ACC112 (cell line): ENCODE measurements at regions not wholly inside any gene's neighbourhood (a gene's known extent, or its start where the extent isn't known, plus 50 kb on each side); places are given as distances from the start of the nearest gene placed in this dataset.
"Not testable (repeated sequence)": the region's sequence is repeated elsewhere in the genome, so short reads cannot be mapped to it uniquely, and the experiment has no call there.

Experiments used
- H2AFZ ChIP-seq: fragments of 200-600 bp; sonication (generic); one replicate; pipeline ENCODE4 v1.6.0; 2017; ENCODE audit warnings: antibody characterized with exemption, low read length; ENCODE audit not compliant: unreplicated experiment
- H3K27ac ChIP-seq: fragments of 200-600 bp; sonication (generic); 2 replicates; pipeline ENCODE4 v1.5.1; 2014; ENCODE audit warnings: low read depth, mild to moderate bottlenecking, antibody characterized with exemption, low read length, moderate library complexity
- H3K27me3 ChIP-seq: fragments of 200-600 bp; sonication (generic); 2 replicates; pipeline ENCODE4 v1.6.1; 2014; ENCODE audit warnings: mild to moderate bottlenecking, antibody characterized with exemption, low read length, moderate library complexity, mixed read lengths; ENCODE audit not compliant: insufficient read depth
- H3K36me3 ChIP-seq: fragments of 200-600 bp; sonication (generic); 2 replicates; pipeline ENCODE4 v1.6.1; 2016; ENCODE audit warnings: mild to moderate bottlenecking, antibody characterized with exemption, low read length, moderate library complexity, mixed read lengths; ENCODE audit not compliant: insufficient read depth
- H3K4me1 ChIP-seq: fragments of 200-600 bp; sonication (generic); one replicate; pipeline ENCODE4 v1.6.1; 2016; ENCODE audit warnings: low read length, mixed read lengths; ENCODE audit not compliant: insufficient read depth, unreplicated experiment, control insufficient read depth
- H3K4me3 ChIP-seq: fragments of 200-600 bp; sonication (generic); 2 replicates; pipeline ENCODE4 v1.5.1; 2014; ENCODE audit warnings: mild to moderate bottlenecking, low read depth, low read length
- H3K79me2 ChIP-seq: fragments of 200-600 bp; sonication (generic); one replicate; pipeline ENCODE4 v1.6.0; 2016; ENCODE audit warnings: low read length; ENCODE audit not compliant: control insufficient read depth, unreplicated experiment, insufficient read depth

DNA sequence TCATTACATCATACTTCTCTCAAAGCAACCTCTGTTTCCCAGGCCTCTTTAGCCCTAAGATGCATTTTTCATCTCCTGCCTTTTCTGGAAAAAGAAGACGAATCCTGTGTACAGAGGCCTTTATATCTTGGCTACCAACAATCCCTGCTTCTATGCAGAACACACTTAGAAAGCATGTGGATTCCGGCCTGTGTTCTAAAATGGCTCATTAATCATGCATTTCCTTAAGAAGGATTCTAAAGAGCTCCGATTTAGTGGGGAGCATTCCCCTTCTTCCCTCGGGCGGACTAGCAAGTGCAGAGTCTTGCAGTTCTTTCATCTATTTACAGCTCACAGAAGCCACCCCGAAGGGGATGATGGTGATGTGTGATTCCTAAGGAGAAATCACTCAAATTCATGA is 1212.9 kb downstream of the TYW1 start:
- H2AFZ ChIP-seq, result no peak overlapping the region
- no peaks in the 10 kb centered on the region for H3K27me3 ChIP-seq
- no peaks in the 10 kb centered on the region for H3K79me2 ChIP-seq
- no peak overlapping the region for H3K4me3 ChIP-seq
- no peak overlapping the region for H3K27ac ChIP-seq
- no peaks in the 10 kb centered on the region for H3K36me3 ChIP-seq
- no peaks in the 10 kb centered on the region for H3K4me1 ChIP-seq

- no peak overlapping the region for H3K4me3 ChIP-seq
Measured at GRCh38 chr7:68213838-68214237, 1217.2 kb downstream of the TYW1 start.

GRCh38 chr7:68216051-68216450 is 1219.4 kb downstream of the TYW1 start:
- no peak overlapping the region for H3K27ac ChIP-seq
- H3K79me2 ChIP-seq, result no peaks in the 10 kb centered on the region
- H3K4me1 ChIP-seq, result no peaks in the 10 kb centered on the region
- no peak overlapping the region for H2AFZ ChIP-seq
- no peak overlapping the region for H3K4me3 ChIP-seq
- H3K27me3 ChIP-seq, result no peaks in the 10 kb centered on the region
- no peaks in the 10 kb centered on the region for H3K36me3 ChIP-seq

More at GRCh38 chr7:68213838-68214237, 1217.2 kb downstream of the TYW1 start:
- Histone ChIP-seq H2AFZ (no peak overlapping the region), H3K79me2 (no peaks in the 10 kb centered on the region), H3K27me3 (no peaks in the 10 kb centered on the region), H3K36me3 (no peaks in the 10 kb centered on the region), H3K27ac (no peak overlapping the region), H3K4me1 (no peaks in the 10 kb centered on the region)

GRCh38 chr7:68217426-68217825 is 1220.8 kb downstream of the TYW1 start:
- no peak overlapping the region for H3K4me3 ChIP-seq
- H2AFZ ChIP-seq, result no peak overlapping the region
- H3K4me1 ChIP-seq, result no peaks in the 10 kb centered on the region
- H3K79me2 ChIP-seq, result no peaks in the 10 kb centered on the region
- H3K27me3 ChIP-seq, result no peaks in the 10 kb centered on the region
- no peak overlapping the region for H3K27ac ChIP-seq
- H3K36me3 ChIP-seq, result no peaks in the 10 kb centered on the region

GRCh38 chr7:68218461-68218860 is 1221.8 kb downstream of the TYW1 start:
- Histone ChIP-seq H3K36me3 (no peaks in the 10 kb centered on the region), H2AFZ (no peak overlapping the region), H3K4me1 (no peaks in the 10 kb centered on the region), H3K79me2 (no peaks in the 10 kb centered on the region), H3K27me3 (no peaks in the 10 kb centered on the region), H3K27ac (no peak overlapping the region), H3K4me3 (no peak overlapping the region)

GRCh38 chr7:68222311-68222710 is 1225.7 kb downstream of the TYW1 start:
- no peaks in the 10 kb centered on the region for H3K27me3 ChIP-seq
- no peaks in the 10 kb centered on the region for H3K4me1 ChIP-seq
- no peaks in the 10 kb centered on the region for H3K79me2 ChIP-seq
- H3K4me3 ChIP-seq, result no peak overlapping the region
- no peak overlapping the region for H2AFZ ChIP-seq
- no peaks in the 10 kb centered on the region for H3K36me3 ChIP-seq
- no peak overlapping the region for H3K27ac ChIP-seq

- Histone ChIP-seq H3K36me3 (no peaks in the 10 kb centered on the region), H3K79me2 (no peaks in the 10 kb centered on the region), H3K27ac (no peak overlapping the region), H3K4me1 (no peaks in the 10 kb centered on the region), H2AFZ (no peak overlapping the region), H3K27me3 (no peaks in the 10 kb centered on the region), H3K4me3 (no peak overlapping the region)
Measured at GRCh38 chr7:68224041-68224741, 1227.6 kb downstream of the TYW1 start.

- not testable (repeated sequence) for H2AFZ ChIP-seq
Measured at GRCh38 chr7:68231011-68231410, 1234.4 kb downstream of the TYW1 start.

DNA sequence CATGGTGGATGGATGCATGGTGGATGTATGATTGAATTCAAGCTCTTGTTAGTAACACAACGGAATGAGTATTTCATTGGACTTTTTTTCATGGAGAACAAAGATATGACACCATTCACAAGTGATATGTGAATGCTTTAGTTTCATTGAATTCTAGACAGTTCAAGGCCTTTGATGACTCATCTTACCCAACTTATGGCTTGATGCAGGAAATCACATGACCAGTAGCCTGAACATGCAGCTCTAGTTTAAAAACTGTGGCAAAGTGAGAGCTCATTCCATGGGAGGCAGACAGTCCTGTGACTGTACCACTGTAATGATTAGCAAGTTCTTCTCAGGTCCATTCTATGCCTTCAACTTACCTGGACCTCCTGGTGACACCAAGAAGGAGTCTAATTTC is 1239.3 kb downstream of the TYW1 start:
- H3K27ac ChIP-seq, result no peak overlapping the region
- no peaks in the 10 kb centered on the region for H3K79me2 ChIP-seq
- no peak overlapping the region for H2AFZ ChIP-seq
- H3K27me3 ChIP-seq, result no peaks in the 10 kb centered on the region
- H3K4me3 ChIP-seq, result no peak overlapping the region
- H3K4me1 ChIP-seq, result no peaks in the 10 kb centered on the region
- H3K36me3 ChIP-seq, result no peaks in the 10 kb centered on the region

More at GRCh38 chr7:68231011-68231410, 1234.4 kb downstream of the TYW1 start:
- not testable (repeated sequence) for H3K4me3 ChIP-seq, H3K27ac ChIP-seq, H3K27me3 ChIP-seq, H3K36me3 ChIP-seq, H3K79me2 ChIP-seq, H3K4me1 ChIP-seq

DNA sequence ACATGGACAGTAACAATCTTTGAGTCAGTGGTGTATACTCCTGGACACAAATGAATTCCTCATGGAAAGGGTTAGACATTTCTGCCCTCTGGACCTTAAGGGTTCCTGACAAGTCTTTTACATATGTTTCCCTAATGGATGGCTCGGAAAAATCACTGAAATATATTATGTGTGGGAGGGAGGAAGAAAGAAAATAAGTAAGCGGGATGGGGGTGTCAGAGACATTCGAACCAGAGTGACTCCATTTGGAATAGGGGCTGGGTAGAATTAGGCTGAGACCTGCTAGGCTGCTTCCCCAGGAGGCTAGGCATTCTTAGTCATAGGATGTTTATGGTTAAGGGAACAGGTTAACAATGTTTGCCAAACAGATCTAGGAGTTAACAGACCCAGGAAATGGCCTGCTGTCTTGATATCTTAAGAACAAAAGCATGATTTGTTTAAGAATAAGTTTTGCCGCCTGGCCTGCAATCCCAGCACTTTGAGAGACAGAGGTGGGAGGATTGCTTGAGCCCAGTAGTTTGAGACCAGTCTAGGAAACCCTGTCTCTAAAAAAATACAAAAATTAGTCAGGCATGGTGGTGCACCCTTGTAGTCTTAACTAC is 1241.7 kb downstream of the TYW1 start:
- H3K27me3 ChIP-seq, result no peaks in the 10 kb centered on the region
- H3K27ac ChIP-seq, result no peak overlapping the region
- no peaks in the 10 kb centered on the region for H3K79me2 ChIP-seq
- no peak overlapping the region for H3K4me3 ChIP-seq
- no peak overlapping the region for H2AFZ ChIP-seq
- H3K36me3 ChIP-seq, result no peaks in the 10 kb centered on the region
- no peaks in the 10 kb centered on the region for H3K4me1 ChIP-seq

- Histone ChIP-seq H3K27me3 (no peaks in the 10 kb centered on the region), H2AFZ (no peak overlapping the region), H3K4me3 (no peak overlapping the region), H3K79me2 (no peaks in the 10 kb centered on the region), H3K4me1 (no peaks in the 10 kb centered on the region), H3K27ac (no peak overlapping the region), H3K36me3 (no peaks in the 10 kb centered on the region)
Measured at GRCh38 chr7:68243128-68243527, 1246.5 kb downstream of the TYW1 start.
